ENCODE measurements at regions not wholly inside any gene's neighbourhood (a gene's known extent, or its start where the extent isn't known, plus 50 kb on each side); places are given as distances from the start of the nearest gene placed in this dataset.

DNA sequence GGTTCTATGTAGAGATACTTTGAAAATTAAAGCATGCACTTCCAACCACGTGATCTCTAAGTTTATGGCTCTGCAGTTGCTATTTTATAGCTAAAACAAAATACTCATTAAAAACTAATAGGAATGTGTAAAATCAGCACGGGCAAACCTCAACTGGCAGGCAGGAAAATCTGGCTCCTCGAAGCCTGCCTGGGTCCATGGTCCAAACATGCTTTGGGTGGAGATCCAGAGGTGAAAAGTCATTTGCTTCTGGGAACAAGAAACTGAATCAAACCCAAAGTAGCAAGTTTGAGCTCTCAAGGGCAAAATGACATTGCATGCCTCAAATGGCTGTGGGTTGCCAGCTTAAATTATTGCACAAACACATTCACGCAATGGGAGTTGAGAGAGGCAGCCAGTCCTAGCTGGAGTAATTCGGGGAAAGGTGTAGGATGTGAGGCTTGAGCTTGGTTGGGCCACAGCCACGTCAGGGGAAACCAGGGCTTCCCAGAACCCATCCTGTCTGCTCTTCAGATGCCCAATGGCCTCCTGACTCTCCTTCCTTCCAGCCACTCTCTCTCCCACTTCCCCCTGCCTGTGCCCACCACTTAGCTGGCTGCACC, 75.2 kb upstream of the LCLAT1 start:
- TF ChIP-seq CTCF (IDR thresholded peaks at IDR 0.05; ENCODE audit: poor library complexity, severe bottlenecking): no peak
- TF ChIP-seq RAD21 (conservative IDR thresholded peaks at IDR 0.05): no peak
- no peak for TF ChIP-seq EP300 (conservative IDR thresholded peaks at IDR 0.05; ENCODE audit: poor library complexity, severe bottlenecking)
- no peak for TF ChIP-seq POLR2AphosphoS5 (IDR thresholded peaks at IDR 0.05)
- no peak for TF ChIP-seq SMC3 (conservative IDR thresholded peaks at IDR 0.05; ENCODE audit: poor library complexity)
- TF ChIP-seq TAF1 (IDR thresholded peaks at IDR 0.05; ENCODE audit: low read depth): no peak
